Kidney epithelial cell (primary cell): ENCODE measurements at regions not wholly inside any gene's neighbourhood (a gene's known extent, or its start where the extent isn't known, plus 50 kb on each side); places are given as distances from the start of the nearest gene placed in this dataset.
"Not testable (repeated sequence)": the region's sequence is repeated elsewhere in the genome, so short reads cannot be mapped to it uniquely, and the experiment has no call there.

Experiments
- DNase-seq: peaks from one replicate; pipeline ENCODE4 v3.0.0-alpha.2; 2010; ENCODE audit warnings: low read depth
- H3K27me3 ChIP-seq: 2 replicates; pipeline ENCODE4 v1.6.0; 2011; ENCODE audit warnings: low read length; ENCODE audit not compliant: control insufficient read depth, insufficient read depth
- H3K36me3 ChIP-seq: 2 replicates; pipeline ENCODE4 v1.5.1; 2011; ENCODE audit warnings: low read length; ENCODE audit not compliant: control insufficient read depth, insufficient read depth
- H3K4me3 ChIP-seq: 2 replicates; pipeline ENCODE4 v1.5.1; 2011; ENCODE audit warnings: low read depth, mild to moderate bottlenecking, control low read depth, low read length
- CTCF ChIP-seq: IDR thresholded peaks from 2 replicates; pipeline ENCODE4 v1.5.1; 2011; ENCODE audit warnings: mild to moderate bottlenecking, moderate library complexity, low read length, control low read depth, inconsistent platforms; ENCODE audit not compliant: insufficient read depth, poor library complexity, severe bottlenecking

DNA sequence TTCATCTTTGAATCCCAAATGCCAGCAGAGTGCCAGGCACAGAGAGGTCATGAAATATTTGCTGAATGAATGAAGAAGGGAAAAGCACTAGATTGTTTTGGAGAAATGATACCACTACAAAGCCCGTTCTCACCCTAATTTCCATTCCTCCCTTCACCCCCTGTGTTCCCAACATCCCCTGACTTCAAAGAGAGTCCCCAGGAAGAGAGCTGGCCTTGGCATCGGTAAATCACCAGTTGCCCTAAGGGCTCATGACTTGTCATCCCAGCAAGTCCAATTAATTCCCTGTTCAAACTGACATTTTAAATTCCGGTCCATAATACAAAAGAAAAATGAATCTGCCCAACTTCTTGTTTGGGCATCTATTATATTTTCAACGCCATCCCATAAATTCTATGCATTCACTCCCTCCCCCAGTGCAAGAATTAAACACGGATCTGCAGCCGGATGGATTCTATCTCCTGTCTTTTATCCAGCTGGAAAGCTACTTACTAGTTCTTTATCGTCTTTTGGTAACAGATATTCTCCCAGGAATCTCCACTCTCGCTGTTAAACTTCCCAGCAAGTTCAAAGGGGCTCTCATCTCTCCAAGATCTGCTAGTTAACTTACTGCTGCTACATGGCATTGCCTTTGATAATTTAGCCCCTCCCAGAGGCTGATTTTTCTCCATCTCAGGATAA is 63.9 kb upstream of the TSC22D2 start:
- H3K27me3 ChIP-seq: no peaks in the 10 kb centered on the region
- DNase-seq: no peak
- no peaks in the 10 kb centered on the region for H3K36me3 ChIP-seq
- TF ChIP-seq CTCF: no peak
- H3K4me3 ChIP-seq: no peak overlapping the region

DNA sequence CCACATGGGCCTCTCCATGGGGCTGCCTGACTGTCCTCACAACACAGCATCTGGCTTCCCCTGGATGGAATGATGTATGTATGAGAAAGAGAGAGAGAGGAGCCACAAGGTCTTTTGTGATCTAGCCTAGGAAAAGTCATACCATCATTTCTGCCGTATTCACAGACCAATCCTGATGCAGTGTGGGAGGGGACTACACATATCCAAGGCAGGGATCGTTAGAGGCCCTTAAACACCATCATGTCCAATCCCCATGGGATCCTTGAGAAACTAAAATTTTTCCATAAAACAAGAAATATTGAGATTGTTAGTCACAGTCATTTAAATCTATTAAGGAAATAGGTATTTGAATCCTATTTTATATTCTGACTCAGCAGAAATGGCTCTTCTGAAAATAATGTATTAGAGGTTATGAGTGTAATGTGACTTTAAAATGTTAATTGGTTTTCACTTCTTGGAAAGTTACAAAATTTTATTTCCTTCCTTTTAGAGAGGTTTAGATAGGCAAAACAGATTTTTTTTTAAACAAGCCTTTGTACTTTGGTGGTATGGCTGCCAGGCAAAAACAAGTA is 65.1 kb upstream of the TSC22D2 start:
- Histone ChIP-seq H3K36me3 (no peaks in the 10 kb centered on the region), H3K27me3 (no peaks in the 10 kb centered on the region), H3K4me3 (no peak overlapping the region)
- no peak for DNase-seq
- no peak for TF ChIP-seq CTCF

DNA sequence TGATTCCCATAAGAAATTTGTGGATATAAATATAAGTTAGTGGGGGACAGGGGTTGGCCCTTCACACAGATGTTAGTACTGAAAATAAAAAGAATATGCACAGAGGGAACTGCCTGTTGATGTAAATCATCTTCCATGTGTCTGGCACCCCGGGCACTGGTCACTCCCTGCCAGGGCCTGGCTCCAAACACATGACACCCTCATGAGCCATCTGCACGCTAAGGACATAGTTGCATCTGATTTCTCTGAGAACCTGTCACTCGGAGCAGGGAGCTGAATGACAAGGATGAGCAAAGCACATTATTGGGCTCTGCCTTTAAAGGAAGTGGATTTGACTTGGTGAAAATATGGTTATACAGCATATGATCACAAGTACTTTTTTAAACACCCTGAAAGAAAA is 66.2 kb upstream of the TSC22D2 start:
- DNase-seq: no peak
- H3K4me3 ChIP-seq: no peak overlapping the region
- no peaks in the 10 kb centered on the region for H3K36me3 ChIP-seq
- no peak for TF ChIP-seq CTCF
- H3K27me3 ChIP-seq: no peaks in the 10 kb centered on the region

- not testable (repeated sequence) for DNase-seq, H3K27me3 ChIP-seq, H3K4me3 ChIP-seq, H3K36me3 ChIP-seq
Observed at GRCh38 chr3:150336363-150336762, 71.7 kb upstream of the TSC22D2 start.

DNA sequence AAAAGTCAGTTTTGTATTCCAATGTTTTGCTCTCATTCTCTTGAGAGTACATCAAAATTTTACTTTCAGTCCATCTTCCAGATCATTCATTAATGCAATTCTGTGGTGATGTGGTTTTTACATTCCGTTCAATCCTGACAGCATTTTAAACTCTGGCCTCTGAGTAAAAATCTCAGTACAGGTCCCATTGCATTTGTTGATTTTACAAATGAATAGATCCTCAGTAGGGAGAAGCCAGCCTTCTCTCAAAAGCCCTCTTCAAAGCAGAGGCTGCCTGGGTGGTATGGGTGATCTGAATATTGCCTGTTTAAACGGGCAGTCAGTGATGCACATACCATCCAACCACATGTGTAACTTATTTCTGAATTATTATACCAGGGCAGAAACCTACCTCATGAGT is 72.5 kb upstream of the TSC22D2 start:
- H3K4me3 ChIP-seq: no peak overlapping the region
- H3K36me3 ChIP-seq: no peaks in the 10 kb centered on the region
- H3K27me3 ChIP-seq: no peaks in the 10 kb centered on the region
- TF ChIP-seq CTCF: no peak
- DNase-seq: no peak

- no peak for TF ChIP-seq CTCF
- Histone ChIP-seq H3K36me3 (no peaks in the 10 kb centered on the region), H3K27me3 (no peaks in the 10 kb centered on the region), H3K4me3 (no peak overlapping the region)
- DNase-seq: no peak
Observed at GRCh38 chr3:150334974-150335373, 73.1 kb upstream of the TSC22D2 start.
